GM23338 (cell line): ENCODE measurements at regions not wholly inside any gene's neighbourhood (a gene's known extent, or its start where the extent isn't known, plus 50 kb on each side); places are given as distances from the start of the nearest gene placed in this dataset.

Experiments
- ATAC-seq: fragments of 200-7000 bp; cut with Tn5 transposase; 3 replicates; pipeline ENCODE4 v1.9.1; 2020
- DNase-seq: peaks from one replicate; pipeline ENCODE4 v3.0.0-alpha.2; 2015; ENCODE audit warnings: low spot score
- H2AFZ ChIP-seq: fragments of 200-600 bp; sonication (generic); 2 replicates; pipeline ENCODE4 v1.8.0; 2016; ENCODE audit warnings: antibody characterized with exemption, mild to moderate bottlenecking, moderate library complexity
- H3F3A ChIP-seq: fragments of 200-600 bp; sonication (generic); replicated peaks from 2 replicates; pipeline ENCODE4 v1.8.0; 2017; ENCODE audit warnings: antibody characterized with exemption, mixed run types, low read depth
- H3K27ac ChIP-seq: fragments of 200-600 bp; sonication (generic); 2 replicates; pipeline ENCODE4 v1.6.1; 2016; ENCODE audit warnings: low read depth
- H3K27me3 ChIP-seq: fragments of 200-600 bp; sonication (generic); 2 replicates; pipeline ENCODE4 v1.8.0; 2016; ENCODE audit warnings: mild to moderate bottlenecking, mixed run types, moderate library complexity; ENCODE audit not compliant: insufficient read depth
- H3K36me3 ChIP-seq: fragments of 200-600 bp; sonication (generic); 2 replicates; pipeline ENCODE4 v1.8.0; 2016; ENCODE audit warnings: mild to moderate bottlenecking; ENCODE audit not compliant: insufficient read depth
- H3K4me1 ChIP-seq: fragments of 200-600 bp; sonication (generic); 2 replicates; pipeline ENCODE4 v1.8.0; 2016; ENCODE audit warnings: mild to moderate bottlenecking, moderate library complexity; ENCODE audit not compliant: insufficient read depth
- H3K4me2 ChIP-seq: fragments of 200-600 bp; sonication (generic); 2 replicates; pipeline ENCODE4 v1.7.1; 2017; ENCODE audit warnings: mixed run types
- H3K4me3 ChIP-seq: fragments of 200-600 bp; sonication (generic); 2 replicates; pipeline ENCODE4 v1.6.1; 2016; ENCODE audit warnings: mixed run types
- H3K79me2 ChIP-seq: fragments of 200-600 bp; sonication (generic); replicated peaks from 2 replicates; pipeline ENCODE4 v1.8.0; 2017; ENCODE audit warnings: mild to moderate bottlenecking; ENCODE audit not compliant: insufficient read depth
- H3K9me2 ChIP-seq: fragments of 200-600 bp; sonication (generic); 2 replicates; pipeline ENCODE4 v1.8.0; 2017; ENCODE audit not compliant: insufficient read depth
- H4K20me1 ChIP-seq: fragments of 200-600 bp; sonication (generic); replicated peaks from 2 replicates; pipeline ENCODE4 v1.8.0; 2017; ENCODE audit warnings: mild to moderate bottlenecking; ENCODE audit not compliant: insufficient read depth
- H3K27ac Mint-ChIP-seq: 2 replicates; pipeline ENCODE4 v1.8.0; 2020; ENCODE audit warnings: inconsistent platforms, mild to moderate bottlenecking, moderate library complexity, mixed read lengths
- H3K27me3 Mint-ChIP-seq: 3 replicates; pipeline ENCODE4 v1.8.0; 2022; ENCODE audit warnings: low read depth, mild to moderate bottlenecking, moderate library complexity, mixed read lengths, inconsistent platforms; ENCODE audit not compliant: insufficient read depth, poor library complexity
- H3K36me3 Mint-ChIP-seq: 3 replicates; pipeline ENCODE4 v1.8.0; 2021; ENCODE audit warnings: low read depth, mild to moderate bottlenecking, inconsistent platforms, moderate library complexity, mixed read lengths
- H3K4me1 Mint-ChIP-seq: 3 replicates; pipeline ENCODE4 v1.8.0; 2020; ENCODE audit warnings: mild to moderate bottlenecking, inconsistent platforms, mixed read lengths
- H3K4me3 Mint-ChIP-seq: 3 replicates; pipeline ENCODE4 v1.8.0; 2021; ENCODE audit warnings: moderate library complexity, mild to moderate bottlenecking, inconsistent platforms, mixed read lengths
- H3K9me3 Mint-ChIP-seq: 3 replicates; pipeline ENCODE4 v1.8.0; 2020; ENCODE audit warnings: moderate library complexity, mild to moderate bottlenecking, inconsistent platforms, mixed read lengths
- CREB1 ChIP-seq: fragments of 250-450 bp; sonication (Bioruptor Pico); IDR thresholded peaks from 2 replicates; pipeline ENCODE4 v1.5.0; 2020; ENCODE audit warnings: low read depth, mild to moderate bottlenecking, moderate library complexity
- CTCF ChIP-seq, 2 experiments: fragments of 200-600 bp in 1 of 2; sonication (generic) in 1 of 2; conservative IDR thresholded peaks; 2 replicates each; pipeline versions ENCODE4 v1.5.1 to v1.6.1; 2016 to 2017; ENCODE audit warnings: antibody characterized with exemption in 2 of 2, low read depth in 2 of 2, mild to moderate bottlenecking in 2 of 2, moderate library complexity in 1 of 2
- ETS1 ChIP-seq: IDR thresholded peaks from 2 replicates; pipeline ENCODE4 v1.6.1; 2016; ENCODE audit warnings: antibody characterized with exemption
- EZH2 ChIP-seq: fragments of 200-600 bp; sonication (generic); IDR thresholded peaks from one replicate; pipeline ENCODE4 v1.8.0; 2017; ENCODE audit warnings: antibody characterized with exemption, mild to moderate bottlenecking, low read depth; ENCODE audit not compliant: unreplicated experiment
- EZH2phosphoT487 ChIP-seq: fragments of 200-600 bp; sonication (generic); IDR thresholded peaks from one replicate; pipeline ENCODE4 v1.8.1; 2018; ENCODE audit warnings: antibody characterized with exemption; ENCODE audit not compliant: unreplicated experiment
- JUNB ChIP-seq: IDR thresholded peaks from one replicate; pipeline ENCODE4 v1.6.1; 2016; ENCODE audit warnings: antibody characterized with exemption; ENCODE audit not compliant: unreplicated experiment
- NANOG ChIP-seq: IDR thresholded peaks from 2 replicates; pipeline ENCODE4 v1.6.1; 2016; ENCODE audit warnings: antibody characterized with exemption, borderline replicate concordance
- POLR2AphosphoS5 ChIP-seq: IDR thresholded peaks from 2 replicates; pipeline ENCODE4 v1.6.1; 2016; ENCODE audit warnings: antibody characterized with exemption, low read depth
- REST ChIP-seq: IDR thresholded peaks from one replicate; pipeline ENCODE4 v1.6.1; 2018; ENCODE audit warnings: antibody characterized with exemption; ENCODE audit not compliant: unreplicated experiment
- STAT1 ChIP-seq: IDR thresholded peaks from one replicate; pipeline ENCODE4 v1.6.1; 2016; ENCODE audit warnings: antibody characterized with exemption; ENCODE audit not compliant: unreplicated experiment
- ZNF114 ChIP-seq: fragments of 250-450 bp; sonication (Bioruptor Pico); IDR thresholded peaks from 2 replicates; pipeline ENCODE4 v1.5.0; 2020; ENCODE audit warnings: mild to moderate bottlenecking, moderate library complexity
- ZNF331 ChIP-seq: fragments of 250-450 bp; sonication (Bioruptor Pico); IDR thresholded peaks from 2 replicates; pipeline ENCODE4 v1.5.0; 2020; ENCODE audit warnings: low read depth, mild to moderate bottlenecking, moderate library complexity
- ZNF462 ChIP-seq: fragments of 250-450 bp; sonication (Bioruptor Pico); IDR thresholded peaks from 2 replicates; pipeline ENCODE4 v1.5.0; 2020; ENCODE audit warnings: mild to moderate bottlenecking, moderate library complexity

- Histone ChIP-seq H3K4me1 (no peaks in the 10 kb centered on the region), H3K4me2 (no peak overlapping the region), H4K20me1 (no peaks in the 10 kb centered on the region), H3K36me3 (peaks cover 4% of the 10 kb centered on the region; the same call in 1 of the 2 replicates), H3K79me2 (no peaks in the 10 kb centered on the region), H3K9me2 (no peaks in the 10 kb centered on the region), H3K27ac (no peak overlapping the region), H2AFZ (no peak overlapping the region), H3K4me3 (no peak overlapping the region), H3F3A (no peaks in the 10 kb centered on the region), H3K27me3 (no peaks in the 10 kb centered on the region)
- Mint-ChIP-seq H3K4me3 (no peak overlapping the region), H3K9me3 (peaks cover 97% of the 10 kb centered on the region), H3K4me1 (no peaks in the 10 kb centered on the region; the same call in 2 of the 3 replicates), H3K27me3 (peaks cover 5% of the 10 kb centered on the region), H3K36me3 (peaks cover 20% of the 10 kb centered on the region; the same call in 2 of the 3 replicates), H3K27ac (no peak overlapping the region)
- no peak for ATAC-seq
- no peak for DNase-seq
- TF ChIP-seq ZNF331 (CRISPR knock-in tag) (no peak), REST (no peak), CREB1 (CRISPR knock-in tag) (no peak), NANOG (no peak), CTCF (conservative IDR thresholded peaks at IDR 0.05; ENCODE audit: low read depth in 2 of 2) (no peak), EZH2 (no peak), POLR2AphosphoS5 (no peak), JUNB (no peak), STAT1 (no peak), ZNF114 (CRISPR knock-in tag) (no peak), ETS1 (no peak), ZNF462 (CRISPR knock-in tag) (no peak), EZH2phosphoT487 (no peak)
Observed at GRCh38 chr7:153397459-153397858, 637.9 kb downstream of the ACTR3B start.
